GM12891 (cell line): ENCODE measurements at regions not wholly inside any gene's neighbourhood (a gene's known extent, or its start where the extent isn't known, plus 50 kb on each side); places are given as distances from the start of the nearest gene placed in this dataset.
"Not testable (repeated sequence)": the region's sequence is repeated elsewhere in the genome, so short reads cannot be mapped to it uniquely, and the experiment has no call there.

Source experiments
- DNase-seq: peaks from one replicate; pipeline ENCODE4 v3.0.0; 2011; ENCODE audit warnings: low spot score; ENCODE audit not compliant: insufficient read length
- FAIRE-seq: peaks from 2 replicates; lab custom pipeline; 2011; peaks lifted over from hg19 to GRCh38; lab: Jason Lieb, UNC
- PAX5 ChIP-seq: IDR thresholded peaks from 2 replicates; pipeline ENCODE4 v1.6.1; 2011; ENCODE audit warnings: low read length, moderate library complexity, mild to moderate bottlenecking; ENCODE audit not compliant: insufficient read depth, severe bottlenecking
- POLR2A ChIP-seq: IDR thresholded peaks from 2 replicates; pipeline ENCODE4 v1.6.1; 2011; ENCODE audit warnings: low read depth, low read length, control low read depth
- POLR2AphosphoS5 ChIP-seq: IDR thresholded peaks from 2 replicates; pipeline ENCODE4 v1.6.1; 2011; ENCODE audit warnings: low read depth, low read length, control low read depth
- POU2F2 ChIP-seq: IDR thresholded peaks from 2 replicates; pipeline ENCODE4 v1.6.1; 2011; ENCODE audit warnings: low read depth, mild to moderate bottlenecking, control low read depth, low read length, moderate library complexity
- SPI1 ChIP-seq: IDR thresholded peaks from 2 replicates; pipeline ENCODE4 v1.6.1; 2011; ENCODE audit warnings: low read depth, low read length, control low read depth
- TAF1 ChIP-seq: IDR thresholded peaks from 2 replicates; pipeline ENCODE4 v1.6.1; 2011; ENCODE audit warnings: low read depth, low read length, control low read depth

- no peak for TF ChIP-seq TAF1
- TF ChIP-seq PAX5 = no peak
- no peak for TF ChIP-seq POU2F2
- TF ChIP-seq POLR2A = no peak
- TF ChIP-seq SPI1 = no peak
- TF ChIP-seq POLR2AphosphoS5 = no peak
- no peak for DNase-seq
- no peak for FAIRE-seq
Measured at GRCh38 chr16:13359835-13360234, 458.4 kb downstream of the SHISA9 start.

GRCh38 chr16:13372421-13372820 lies 471.0 kb downstream of the SHISA9 start:
- TF ChIP-seq POU2F2 = no peak
- TF ChIP-seq TAF1 = no peak
- no peak for TF ChIP-seq PAX5
- TF ChIP-seq SPI1 = no peak
- TF ChIP-seq POLR2A = no peak
- TF ChIP-seq POLR2AphosphoS5 = no peak
- FAIRE-seq (no peak), DNase-seq (no peak)

- FAIRE-seq = no peak
- TF ChIP-seq POU2F2 (no peak), PAX5 (no peak), POLR2AphosphoS5 (no peak), TAF1 (no peak), SPI1 (no peak), POLR2A (no peak)
- DNase-seq = no peak
Measured at GRCh38 chr16:13376174-13376573, 474.8 kb downstream of the SHISA9 start.

- DNase-seq (no peak), FAIRE-seq (no peak)
- no peak for TF ChIP-seq POLR2AphosphoS5
- TF ChIP-seq PAX5 = no peak
- TF ChIP-seq SPI1 = no peak
- TF ChIP-seq POU2F2 = no peak
- TF ChIP-seq TAF1 = no peak
- no peak for TF ChIP-seq POLR2A
Measured at GRCh38 chr16:13377143-13377542, 475.7 kb downstream of the SHISA9 start.

GRCh38 chr16:13378151-13378550 lies 476.8 kb downstream of the SHISA9 start:
- TF ChIP-seq POLR2AphosphoS5 (no peak), POLR2A (no peak), POU2F2 (no peak), SPI1 (no peak), PAX5 (no peak), TAF1 (no peak)
- FAIRE-seq = no peak
- DNase-seq = no peak

- DNase-seq (no peak), FAIRE-seq (no peak)
- no peak for TF ChIP-seq POLR2AphosphoS5
- TF ChIP-seq SPI1 = no peak
- no peak for TF ChIP-seq POLR2A
- no peak for TF ChIP-seq POU2F2
- no peak for TF ChIP-seq PAX5
Measured at GRCh38 chr16:13379266-13379665, 477.9 kb downstream of the SHISA9 start.

- FAIRE-seq, DNase-seq: not testable (repeated sequence)
Measured at GRCh38 chr16:13385156-13386040, 484.0 kb downstream of the SHISA9 start.

- DNase-seq (peak; percentile 13), FAIRE-seq (peak; percentile 88)
- TF ChIP-seq TAF1 = peak; percentile 44; the same call in 1 of the 2 replicates
- TF ChIP-seq SPI1 = no peak
- no peak for TF ChIP-seq POLR2AphosphoS5
- TF ChIP-seq POLR2A = peak; percentile 34; the same call in 1 of the 2 replicates
- peak; percentile 47; the same call in 1 of the 2 replicates for TF ChIP-seq POU2F2
- peak; percentile 90 for TF ChIP-seq PAX5
Measured at GRCh38 chr16:13390093-13390985, 488.9 kb downstream of the SHISA9 start.

GRCh38 chr16:13390986-13391305 lies 489.5 kb downstream of the SHISA9 start:
- FAIRE-seq (peak; percentile 26), DNase-seq (no peak)
- TF ChIP-seq POLR2A (no peak), POLR2AphosphoS5 (no peak), POU2F2 (no peak), SPI1 (no peak)
